IMR-90 (cell line): ENCODE measurements at regions not wholly inside any gene's neighbourhood (a gene's known extent, or its start where the extent isn't known, plus 50 kb on each side); places are given as distances from the start of the nearest gene placed in this dataset.

Experiments
- BHLHE40 ChIP-seq: fragments of 150-350 bp; IDR thresholded peaks from 2 replicates; pipeline ENCODE4 v1.6.1; 2016; ENCODE audit warnings: mild to moderate bottlenecking, low read depth, low read length
- CTCF ChIP-seq: conservative IDR thresholded peaks from 2 replicates; pipeline ENCODE4 v1.5.1; 2012; ENCODE audit warnings: mild to moderate bottlenecking, low read depth, low read length, improper control_type of control experiment
- MXI1 ChIP-seq: IDR thresholded peaks from 2 replicates; pipeline ENCODE4 v1.6.1; 2012; ENCODE audit warnings: low read depth, mild to moderate bottlenecking, low read length, moderate library complexity, borderline replicate concordance
- POLR2A ChIP-seq: IDR thresholded peaks from 2 replicates; pipeline ENCODE4 v1.6.1; 2012; ENCODE audit warnings: mild to moderate bottlenecking, low read depth, low read length
- RAD21 ChIP-seq: IDR thresholded peaks from 2 replicates; pipeline ENCODE4 v1.6.1; 2012; ENCODE audit warnings: low read length, improper control_type of control experiment
- RFX5 ChIP-seq: IDR thresholded peaks from 2 replicates; pipeline ENCODE4 v1.8.0; 2012; ENCODE audit warnings: low read depth, mild to moderate bottlenecking, low read length, moderate library complexity

GRCh38 chr9:34896112-34896511 is 62.0 kb upstream of the PHF24 start:
- TF ChIP-seq POLR2A (no peak), CTCF (no peak; the same call in 1 of the 2 replicates), RAD21 (no peak), BHLHE40 (no peak), RFX5 (no peak), MXI1 (no peak)
